Thyroid gland (tissue), 4 donors: ENCODE measurements at regions not wholly inside any gene's neighbourhood (a gene's known extent, or its start where the extent isn't known, plus 50 kb on each side); places are given as distances from the start of the nearest gene placed in this dataset.

Experiments
- POLR2A ChIP-seq, 2 donors: fragments of 450-650 bp; IDR thresholded peaks; one replicate each; pipeline ENCODE4 v1.6.1; 2017; ENCODE audit warnings: antibody characterized with exemption in 2 of 2, mild to moderate bottlenecking in 2 of 2, moderate library complexity in 1 of 2
- TF ChIP-seq, protein P1 (sequence below), 6 experiments: fragments of 200-600 bp in 3 of 6; fragments of 450-650 bp in 3 of 6; sonication (generic) in 3 of 6; IDR thresholded peaks; one replicate each; pipeline ENCODE4 v1.5.1; 2016 to 2019; ENCODE audit warnings: antibody characterized with exemption in 6 of 6, mild to moderate bottlenecking in 2 of 6, inconsistent platforms in 1 of 6, moderate library complexity in 1 of 6

DNA sequence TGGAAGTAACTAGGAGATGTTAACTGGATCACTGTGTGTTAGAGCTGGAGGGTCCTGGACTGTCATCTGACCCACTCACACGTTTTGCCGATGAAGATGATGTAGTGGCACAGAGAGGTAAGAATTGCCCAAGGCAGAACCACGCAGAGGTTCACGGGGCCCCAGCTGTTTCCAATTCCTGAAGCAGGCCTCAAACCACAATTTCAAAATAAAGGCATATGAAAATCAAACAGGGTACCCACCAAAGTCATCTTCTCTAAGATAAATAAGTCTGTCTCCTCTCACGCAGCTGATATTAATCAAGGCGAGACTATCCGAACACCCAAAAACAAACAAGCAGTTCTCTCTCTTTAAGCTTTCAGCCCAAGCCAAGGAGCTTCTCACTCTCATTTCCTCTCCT lies 113.3 kb upstream of the JCAD start:
- TF ChIP-seq, protein P1, sequence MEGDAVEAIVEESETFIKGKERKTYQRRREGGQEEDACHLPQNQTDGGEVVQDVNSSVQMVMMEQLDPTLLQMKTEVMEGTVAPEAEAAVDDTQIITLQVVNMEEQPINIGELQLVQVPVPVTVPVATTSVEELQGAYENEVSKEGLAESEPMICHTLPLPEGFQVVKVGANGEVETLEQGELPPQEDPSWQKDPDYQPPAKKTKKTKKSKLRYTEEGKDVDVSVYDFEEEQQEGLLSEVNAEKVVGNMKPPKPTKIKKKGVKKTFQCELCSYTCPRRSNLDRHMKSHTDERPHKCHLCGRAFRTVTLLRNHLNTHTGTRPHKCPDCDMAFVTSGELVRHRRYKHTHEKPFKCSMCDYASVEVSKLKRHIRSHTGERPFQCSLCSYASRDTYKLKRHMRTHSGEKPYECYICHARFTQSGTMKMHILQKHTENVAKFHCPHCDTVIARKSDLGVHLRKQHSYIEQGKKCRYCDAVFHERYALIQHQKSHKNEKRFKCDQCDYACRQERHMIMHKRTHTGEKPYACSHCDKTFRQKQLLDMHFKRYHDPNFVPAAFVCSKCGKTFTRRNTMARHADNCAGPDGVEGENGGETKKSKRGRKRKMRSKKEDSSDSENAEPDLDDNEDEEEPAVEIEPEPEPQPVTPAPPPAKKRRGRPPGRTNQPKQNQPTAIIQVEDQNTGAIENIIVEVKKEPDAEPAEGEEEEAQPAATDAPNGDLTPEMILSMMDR (IDR thresholded peaks at IDR 0.05) = no peak
- TF ChIP-seq POLR2A (IDR thresholded peaks at IDR 0.05) = no peak
